HG02623 (cell line): ENCODE measurements at regions not wholly inside any gene's neighbourhood (a gene's known extent, or its start where the extent isn't known, plus 50 kb on each side); places are given as distances from the start of the nearest gene placed in this dataset.

Source experiments
- ATAC-seq: cut with Tn5 transposase; IDR thresholded peaks from one replicate; pipeline ENCODE4 v1.9.1; 2021; ENCODE audit warnings: moderate library complexity; ENCODE audit not compliant: unreplicated experiment

DNA sequence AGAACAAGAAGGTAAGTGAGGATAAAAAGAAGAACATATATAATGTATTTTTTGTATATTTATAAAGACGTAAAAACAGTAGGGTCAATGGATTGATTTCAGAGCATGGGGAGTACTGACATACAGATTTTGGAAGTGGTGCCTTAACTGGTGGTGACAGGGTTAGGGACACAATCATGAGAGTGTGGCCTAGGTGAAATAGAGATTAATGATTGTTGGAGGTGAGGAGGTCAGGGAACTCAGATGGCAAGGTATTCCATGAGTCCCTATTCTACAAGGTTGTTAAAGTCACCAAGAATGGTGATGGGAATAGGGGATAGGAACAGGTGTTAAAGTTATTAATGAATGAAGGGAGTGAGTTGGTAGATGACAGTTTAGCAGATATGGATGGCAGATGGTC, 210.8 kb downstream of the SEMA6A start:
- no peak for ATAC-seq

DNA sequence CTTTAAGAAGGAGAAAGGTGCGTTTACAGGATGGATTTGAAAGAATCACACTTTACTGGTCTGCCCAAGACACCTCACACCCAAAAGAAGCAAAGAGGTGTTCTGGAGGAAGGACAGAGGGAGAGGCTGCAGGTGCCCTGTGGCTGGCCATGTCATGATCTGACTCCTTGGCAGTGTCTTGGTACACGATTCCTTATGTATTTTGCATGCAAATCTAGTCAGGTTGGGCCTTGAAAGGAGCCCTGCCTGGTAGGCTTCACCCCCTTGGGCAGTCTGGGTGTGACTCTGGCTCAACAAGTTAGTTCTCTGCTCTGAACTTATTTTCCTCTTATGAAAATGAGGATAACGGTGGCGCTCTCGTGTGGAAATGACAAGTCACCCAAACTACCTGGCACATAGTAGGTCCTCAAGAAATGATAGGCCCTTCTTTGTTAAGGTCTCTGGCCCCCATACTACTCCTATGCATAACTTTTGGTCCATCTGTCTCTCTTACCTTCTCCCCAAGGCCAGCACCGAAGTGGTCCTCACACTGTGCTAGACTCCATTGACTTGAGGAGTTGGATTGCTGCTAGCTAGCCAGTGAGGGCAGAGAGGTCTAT, 212.5 kb downstream of the SEMA6A start:
- no peak for ATAC-seq

DNA sequence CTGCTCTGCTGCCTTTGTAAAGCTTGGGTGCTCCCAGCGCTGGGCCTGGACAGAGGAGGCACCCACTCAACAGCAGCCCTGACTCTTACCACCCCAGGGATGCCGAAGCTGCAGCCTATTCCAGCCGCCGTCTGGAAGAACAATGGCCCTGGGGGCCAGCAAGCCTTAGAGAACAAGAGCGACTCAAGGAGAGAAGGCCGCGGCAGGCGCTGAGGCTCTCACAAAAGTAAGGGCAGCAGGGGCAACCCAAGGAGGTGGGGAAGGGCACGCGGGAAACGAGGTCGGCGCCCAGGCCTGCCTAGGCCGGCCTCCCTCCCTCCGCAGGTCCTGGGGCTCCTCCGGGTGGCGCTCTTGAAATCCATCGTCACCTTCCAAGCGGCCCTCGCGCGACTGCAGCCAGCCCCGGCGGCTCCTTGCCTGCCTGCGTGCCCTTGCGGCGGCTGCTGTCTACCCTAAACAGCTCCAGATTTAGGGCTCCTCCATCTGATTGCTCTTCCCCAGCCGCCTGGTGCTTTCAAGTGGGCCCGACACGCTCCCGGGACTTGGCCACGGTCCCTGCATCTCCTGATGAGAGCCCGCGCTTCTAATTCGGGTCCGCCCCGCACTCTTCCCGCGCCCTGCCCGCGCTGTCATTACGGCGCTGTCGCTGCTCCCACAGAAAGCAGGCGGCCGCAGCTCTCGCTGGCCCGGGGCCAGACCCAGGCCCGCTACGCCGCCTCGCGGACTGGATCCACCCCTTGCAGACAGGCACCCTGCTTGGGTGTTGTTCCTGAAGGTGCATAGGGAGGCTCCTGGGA, 213.3 kb downstream of the SEMA6A start:
- no peak for ATAC-seq

DNA sequence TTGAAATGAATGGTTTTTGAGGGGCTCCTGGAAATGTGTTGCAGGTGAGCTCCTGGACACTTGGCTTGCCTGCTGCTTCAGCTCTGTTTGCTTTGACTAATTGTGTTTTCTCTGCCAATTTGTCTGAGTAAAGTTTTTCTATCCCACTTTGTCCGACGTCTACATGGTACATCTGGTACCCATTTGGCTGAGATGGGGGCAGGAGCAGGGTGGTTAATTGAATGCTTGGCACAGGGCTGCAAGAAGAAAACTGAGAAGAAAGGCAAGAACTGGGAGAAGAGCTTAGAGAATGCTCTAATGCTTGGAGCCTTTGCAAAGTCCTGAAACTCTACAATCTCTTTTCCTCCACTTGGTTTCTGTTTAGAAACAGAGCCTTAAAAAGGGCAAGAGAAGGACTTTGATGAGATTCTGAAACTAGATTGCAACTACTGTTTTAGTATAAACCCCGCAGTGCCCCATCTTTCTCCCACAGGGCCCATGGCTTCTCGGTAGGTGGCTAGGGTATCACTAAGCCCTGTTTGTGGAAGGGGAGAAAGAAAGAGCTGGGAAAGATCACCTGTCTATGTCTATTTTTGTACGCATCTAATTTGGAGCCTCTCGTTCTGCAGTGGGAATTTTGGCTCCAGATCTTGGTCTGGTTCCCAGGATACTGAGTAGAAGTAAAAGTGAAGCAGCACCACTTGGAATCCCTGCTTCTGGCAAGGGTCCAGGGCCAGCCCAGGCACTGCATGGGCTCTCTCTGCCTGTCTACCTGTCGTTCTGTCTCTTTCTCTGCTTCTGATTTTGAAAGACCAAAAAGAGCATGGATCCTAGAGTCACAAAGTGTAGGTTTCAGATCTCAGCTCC, 214.4 kb downstream of the SEMA6A start:
- ATAC-seq: no peak

DNA sequence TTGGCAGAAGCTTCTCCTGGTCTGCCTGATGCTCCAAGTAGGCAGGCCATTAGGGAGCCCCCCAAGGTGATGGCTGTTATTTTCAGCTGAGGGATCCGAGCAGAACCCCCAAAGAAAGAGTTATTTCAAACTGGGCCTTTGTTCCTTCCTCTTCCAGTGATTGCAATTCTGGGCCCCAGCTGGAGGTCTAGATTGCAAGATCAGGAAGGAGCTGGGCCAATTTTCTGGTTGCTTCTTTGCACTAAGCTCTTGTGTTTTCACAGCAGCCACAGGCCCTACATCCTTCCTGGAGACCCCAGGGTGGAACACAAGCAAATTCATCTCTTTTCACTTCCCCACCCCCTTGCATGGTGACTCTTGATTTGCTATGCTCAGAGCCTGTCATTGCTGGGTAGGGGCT, 215.0 kb downstream of the SEMA6A start:
- no peak for ATAC-seq

DNA sequence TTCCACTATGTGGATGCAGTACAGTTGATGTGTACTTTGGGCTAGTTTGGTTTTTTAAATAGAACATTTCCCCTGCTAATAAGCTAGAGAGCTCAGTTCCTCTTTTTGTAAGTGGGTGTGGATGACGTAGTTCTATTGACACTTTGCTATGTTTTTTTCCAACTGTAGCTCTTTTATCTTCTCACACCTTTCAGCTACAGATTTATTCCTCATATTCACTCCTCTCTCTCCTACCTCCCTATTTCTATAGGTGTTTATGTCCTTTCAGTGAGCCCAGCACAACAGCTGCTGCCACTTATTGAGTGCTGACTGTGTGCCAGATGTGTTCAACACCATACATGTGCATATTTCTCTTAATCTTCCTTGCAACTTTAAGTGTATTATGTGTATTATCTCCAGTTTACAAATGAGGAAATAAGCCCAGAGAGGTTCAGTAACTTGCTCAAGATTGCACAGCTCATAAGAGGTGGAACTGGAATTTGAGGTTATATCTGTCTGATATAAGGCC, 215.7 kb downstream of the SEMA6A start:
- ATAC-seq: peak; percentile 99

DNA sequence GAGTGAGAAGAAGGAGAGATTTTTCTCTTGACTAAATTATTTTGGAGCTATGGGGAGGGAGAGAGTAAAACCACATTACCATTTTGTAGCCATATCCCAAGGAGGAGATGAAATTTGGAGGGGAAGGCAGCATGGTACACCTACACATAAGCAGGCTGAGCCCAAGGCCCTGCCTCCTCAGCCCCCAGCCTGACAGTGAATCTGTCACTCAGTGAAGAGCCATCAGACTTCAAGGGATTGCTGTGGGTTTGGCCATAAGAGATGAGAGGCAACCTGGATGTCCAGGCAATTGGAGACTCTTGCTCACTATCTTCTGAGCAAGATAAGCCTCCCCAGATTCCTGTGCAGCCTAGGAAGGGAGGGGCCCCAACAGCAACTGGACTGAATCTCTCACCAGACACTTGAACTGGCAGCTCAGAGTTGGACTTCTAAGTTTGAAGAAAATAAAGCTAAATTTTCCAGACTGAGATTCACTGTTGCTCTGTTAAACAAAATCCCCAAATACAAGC, 216.6 kb downstream of the SEMA6A start:
- no peak for ATAC-seq

DNA sequence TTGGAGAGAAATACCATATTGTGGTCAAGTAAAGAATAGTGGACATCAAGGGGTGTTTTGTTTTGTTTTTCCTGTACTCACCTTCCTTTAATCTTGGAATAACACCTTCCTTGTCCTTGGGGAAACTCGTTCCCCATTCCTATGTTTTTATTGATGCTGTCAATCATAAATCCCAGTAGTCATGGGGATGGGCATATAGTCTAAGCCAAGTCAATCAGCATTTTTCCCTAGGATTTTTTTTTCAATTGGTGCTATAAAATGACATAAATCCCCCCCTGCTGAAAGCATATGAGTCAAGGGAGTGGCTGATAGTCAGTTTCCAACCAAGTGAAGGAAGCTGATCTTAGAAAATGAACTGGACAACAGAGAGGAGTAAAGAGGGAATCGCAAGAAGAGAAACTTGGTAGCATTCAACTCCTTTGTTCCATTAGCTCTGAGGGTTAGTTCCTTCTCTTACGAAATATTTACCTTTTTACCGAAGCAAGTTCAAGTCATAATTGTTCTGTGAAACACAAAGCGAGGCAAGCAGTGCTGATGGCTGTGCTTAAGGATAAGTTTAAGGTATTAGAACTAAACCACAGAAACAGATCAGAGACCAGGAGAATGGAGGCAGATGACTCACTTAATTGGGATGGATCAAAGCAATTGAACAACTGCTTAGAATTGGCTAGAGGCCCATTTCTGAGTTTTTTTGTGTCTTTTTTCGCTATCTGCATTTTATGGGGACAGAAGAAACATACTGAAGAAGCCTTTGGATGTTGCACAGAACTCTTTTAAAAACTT, 218.6 kb downstream of the SEMA6A start:
- no peak for ATAC-seq

DNA sequence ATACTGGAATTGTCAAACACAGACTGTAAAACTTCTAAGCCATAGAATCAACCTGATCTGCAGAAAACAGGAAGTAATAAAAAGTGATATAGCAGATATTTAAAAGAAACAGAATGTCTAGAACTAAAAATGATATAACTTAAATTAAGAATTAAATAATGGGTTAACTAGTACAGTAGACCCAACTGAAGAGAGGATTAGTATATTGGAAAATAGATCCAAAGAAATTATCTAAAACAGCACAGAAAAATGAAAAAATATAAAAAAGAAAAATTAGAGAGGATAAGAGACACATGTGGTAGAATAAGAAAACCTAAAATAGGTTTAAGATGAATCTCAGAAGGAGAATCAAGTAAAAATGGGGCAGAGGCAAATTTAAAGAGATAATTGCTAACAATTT, 219.9 kb downstream of the SEMA6A start:
- ATAC-seq: no peak

DNA sequence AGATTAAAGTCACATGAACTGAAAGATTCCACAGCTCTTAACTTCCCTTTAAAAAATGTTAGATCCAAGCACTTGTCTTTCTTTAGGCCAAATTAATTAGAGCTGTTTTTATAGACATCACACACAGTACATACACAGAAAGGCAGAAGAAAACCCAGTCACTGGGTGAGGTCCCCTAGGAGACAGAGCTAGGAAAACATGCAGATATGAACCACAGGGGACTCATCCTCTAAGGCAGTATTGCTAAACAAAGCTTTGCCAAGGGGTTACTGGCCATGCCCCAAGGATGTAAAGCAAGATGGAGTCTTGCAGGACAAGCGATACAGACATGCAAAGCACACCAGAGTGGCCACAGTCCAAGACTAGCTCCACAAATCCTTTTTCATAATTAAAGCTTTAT, 227.0 kb downstream of the SEMA6A start:
- no peak for ATAC-seq

DNA sequence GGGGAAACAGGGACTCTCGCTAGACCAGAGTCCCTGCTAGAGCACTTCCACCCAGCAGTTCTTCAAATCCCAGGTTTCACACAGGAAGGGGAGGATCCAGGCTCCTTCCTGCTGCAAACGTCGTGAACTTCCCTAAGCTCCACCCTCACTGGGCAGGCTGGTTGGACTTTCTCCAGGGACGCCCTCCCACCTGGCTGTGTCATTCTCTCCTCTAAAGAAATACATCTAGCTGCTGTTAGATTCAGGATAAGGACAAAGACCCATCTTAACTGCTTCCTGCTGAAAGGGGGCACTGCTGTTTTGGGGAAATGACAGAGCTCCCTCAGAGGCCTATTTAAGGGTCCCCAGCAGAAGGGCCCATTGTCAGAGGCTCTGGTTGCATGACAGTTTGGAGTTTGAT, 230.7 kb downstream of the SEMA6A start:
- no peak for ATAC-seq
